Large intestine (tissue), 3 donors: ENCODE measurements at regions not wholly inside any gene's neighbourhood (a gene's known extent, or its start where the extent isn't known, plus 50 kb on each side); places are given as distances from the start of the nearest gene placed in this dataset.

Experiments used
- DNase-seq, 2 donors: peaks; one replicate each; pipeline versions ENCODE4 v3.0.0 to v3.0.0-alpha.2; 2013
- H3K27ac ChIP-seq: one replicate; pipeline ENCODE4 v1.5.1; 2013; ENCODE audit warnings: low read length
- H3K27me3 ChIP-seq: 2 replicates; pipeline ENCODE4 v1.6.1; 2013; ENCODE audit warnings: low read length; ENCODE audit not compliant: control insufficient read depth, insufficient read depth
- H3K36me3 ChIP-seq: 2 replicates; pipeline ENCODE4 v1.6.1; 2013; ENCODE audit warnings: low read length; ENCODE audit not compliant: control insufficient read depth, insufficient read depth
- H3K4me1 ChIP-seq: one replicate; pipeline ENCODE4 v1.6.1; 2013; ENCODE audit warnings: low read length; ENCODE audit not compliant: control insufficient read depth, insufficient read depth
- H3K4me3 ChIP-seq: one replicate; pipeline ENCODE4 v1.5.1; 2013; ENCODE audit warnings: low read length
- H3K9me3 ChIP-seq: one replicate; pipeline ENCODE4 v1.6.1; 2013; ENCODE audit warnings: mild to moderate bottlenecking, low read depth, low read length, moderate library complexity; ENCODE audit not compliant: control insufficient read depth
- WGBS: methylation state at CpG from one replicate; pipeline ENCODE4 v1.1.5; 2013; ENCODE audit warnings: low lambda C conversion rate; ENCODE audit not compliant: insufficient coverage; 5-methylcytosine and 5-hydroxymethylcytosine counted together

GRCh38 chr12:34334953-34335743 lies 312.9 kb downstream of the ALG10 start:
- Histone ChIP-seq H3K36me3 (no peaks in the 10 kb centered on the region), H3K4me1 (no peaks in the 10 kb centered on the region), H3K9me3 (peaks cover 99% of the 10 kb centered on the region), H3K27me3 (no peaks in the 10 kb centered on the region), H3K27ac (no peak overlapping the region), H3K4me3 (no peak overlapping the region)
- no peak for DNase-seq
- 70% methylated on average over 2 of the region's 47 CpGs for WGBS

DNA sequence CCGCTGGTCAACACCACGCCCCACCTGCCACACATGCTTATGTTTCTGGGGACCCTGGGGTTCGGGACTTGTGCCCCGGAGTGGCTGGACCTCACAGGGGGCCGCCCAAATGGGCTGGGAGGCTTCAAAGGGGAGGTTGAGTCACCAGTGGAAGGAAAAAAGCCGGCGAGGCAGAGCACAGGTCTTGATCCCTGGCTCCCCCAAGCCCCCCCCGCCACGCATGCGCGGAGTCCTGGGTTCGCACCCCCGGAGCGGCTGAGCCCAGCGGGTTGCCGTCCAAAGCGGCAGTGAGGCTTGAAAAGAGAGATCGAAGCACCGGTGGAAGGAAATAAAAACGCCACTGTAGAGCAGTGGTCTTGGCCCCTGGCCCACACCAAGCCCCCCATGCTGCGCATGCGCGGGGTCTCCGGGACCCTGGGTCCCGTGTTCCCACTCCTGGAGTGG lies 313.5 kb downstream of the ALG10 start:
- WGBS = 80% methylated on average over 1 of the region's 25 CpGs
- no peak overlapping the region for H3K4me3 ChIP-seq
- no peaks in the 10 kb centered on the region for H3K4me1 ChIP-seq
- no peak overlapping the region for H3K27ac ChIP-seq
- peaks cover 100% of the 10 kb centered on the region for H3K9me3 ChIP-seq
- DNase-seq = no peak
- no peaks in the 10 kb centered on the region for H3K36me3 ChIP-seq
- no peaks in the 10 kb centered on the region for H3K27me3 ChIP-seq

GRCh38 chr12:34336619-34337465 lies 314.5 kb downstream of the ALG10 start:
- H3K27me3 ChIP-seq = no peaks in the 10 kb centered on the region

GRCh38 chr12:34338751-34339150 lies 316.5 kb downstream of the ALG10 start:
- Histone ChIP-seq H3K27ac (no peak overlapping the region), H3K4me3 (no peak overlapping the region), H3K27me3 (no peaks in the 10 kb centered on the region), H3K4me1 (no peaks in the 10 kb centered on the region), H3K9me3 (peaks cover 100% of the 10 kb centered on the region), H3K36me3 (no peaks in the 10 kb centered on the region)
- DNase-seq = no peak
- no CpG with 5 or more reads among the region's 22 CpGs for WGBS

More at GRCh38 chr12:34336619-34337465, 314.5 kb downstream of the ALG10 start:
- no peaks in the 10 kb centered on the region for H3K36me3 ChIP-seq
- WGBS = no CpG with 5 or more reads among the region's 53 CpGs
- no peak overlapping the region for H3K4me3 ChIP-seq
- H3K4me1 ChIP-seq = no peaks in the 10 kb centered on the region
- DNase-seq = no peak
- H3K27ac ChIP-seq = no peak overlapping the region
- peaks cover 100% of the 10 kb centered on the region for H3K9me3 ChIP-seq

DNA sequence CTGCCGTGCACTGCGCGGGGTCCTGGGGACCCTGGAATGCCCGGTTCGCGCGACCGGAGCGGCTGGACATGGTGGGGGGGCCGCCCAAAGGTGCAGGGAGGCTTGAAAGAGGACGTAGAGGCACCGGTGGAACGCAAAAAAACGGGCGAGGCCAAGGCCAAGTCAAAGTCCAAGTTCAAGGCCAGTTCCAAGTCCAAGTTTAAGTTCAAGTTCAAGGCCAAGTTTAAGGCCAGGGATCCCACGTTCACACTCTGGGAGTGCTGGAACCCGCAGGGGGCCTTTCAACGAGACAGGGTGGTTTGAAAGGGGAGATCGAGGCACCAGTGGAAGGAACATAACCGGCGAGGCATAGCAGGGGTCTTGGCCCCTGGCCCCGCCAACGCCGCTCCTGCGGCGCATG lies 317.6 kb downstream of the ALG10 start:
- WGBS = no CpG with 5 or more reads among the region's 26 CpGs
- H3K9me3 ChIP-seq = peaks cover 100% of the 10 kb centered on the region
- no peaks in the 10 kb centered on the region for H3K4me1 ChIP-seq
- no peaks in the 10 kb centered on the region for H3K36me3 ChIP-seq
- no peak overlapping the region for H3K4me3 ChIP-seq
- no peak overlapping the region for H3K27ac ChIP-seq
- no peak for DNase-seq
- H3K27me3 ChIP-seq = no peaks in the 10 kb centered on the region

GRCh38 chr12:34340534-34341361 lies 318.5 kb downstream of the ALG10 start:
- H3K27me3 ChIP-seq = no peaks in the 10 kb centered on the region
- H3K4me3 ChIP-seq = no peak overlapping the region
- H3K9me3 ChIP-seq = peaks cover 100% of the 10 kb centered on the region
- H3K4me1 ChIP-seq = no peaks in the 10 kb centered on the region
- no peaks in the 10 kb centered on the region for H3K36me3 ChIP-seq
- H3K27ac ChIP-seq = no peak overlapping the region
- DNase-seq = no peak
- 50% methylated on average over 2 of the region's 49 CpGs for WGBS

DNA sequence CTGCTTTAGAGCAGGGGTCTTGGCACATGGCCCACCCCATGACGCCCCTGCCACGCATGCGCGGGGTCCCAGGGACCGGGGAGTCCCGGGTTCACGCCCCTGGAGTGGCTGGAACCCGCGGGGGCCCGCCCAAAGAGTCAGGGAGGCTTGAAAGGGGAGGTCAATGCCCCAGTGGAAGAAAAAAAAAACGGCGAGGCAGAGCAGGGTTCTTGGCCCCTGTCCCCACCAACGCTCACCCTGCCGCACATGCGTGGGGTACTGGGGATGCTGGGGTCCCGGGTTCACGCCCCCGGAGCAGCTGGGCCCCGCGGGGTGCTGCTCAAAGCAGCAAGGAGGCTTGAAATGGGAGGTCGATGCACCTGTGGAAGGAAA lies 319.1 kb downstream of the ALG10 start:
- Histone ChIP-seq H3K9me3 (peaks cover 100% of the 10 kb centered on the region), H3K27me3 (no peaks in the 10 kb centered on the region), H3K4me1 (no peaks in the 10 kb centered on the region), H3K27ac (no peak overlapping the region), H3K36me3 (no peaks in the 10 kb centered on the region), H3K4me3 (no peak overlapping the region)
- no CpG with 5 or more reads among the region's 21 CpGs for WGBS
- no peak for DNase-seq

- WGBS = no CpG with 5 or more reads among the region's 25 CpGs
- Histone ChIP-seq H3K27me3 (no peaks in the 10 kb centered on the region), H3K4me1 (no peaks in the 10 kb centered on the region), H3K9me3 (peaks cover 100% of the 10 kb centered on the region), H3K4me3 (no peak overlapping the region), H3K27ac (no peak overlapping the region), H3K36me3 (no peaks in the 10 kb centered on the region)
- no peak for DNase-seq
Observed at GRCh38 chr12:34342048-34342447, 319.8 kb downstream of the ALG10 start.

DNA sequence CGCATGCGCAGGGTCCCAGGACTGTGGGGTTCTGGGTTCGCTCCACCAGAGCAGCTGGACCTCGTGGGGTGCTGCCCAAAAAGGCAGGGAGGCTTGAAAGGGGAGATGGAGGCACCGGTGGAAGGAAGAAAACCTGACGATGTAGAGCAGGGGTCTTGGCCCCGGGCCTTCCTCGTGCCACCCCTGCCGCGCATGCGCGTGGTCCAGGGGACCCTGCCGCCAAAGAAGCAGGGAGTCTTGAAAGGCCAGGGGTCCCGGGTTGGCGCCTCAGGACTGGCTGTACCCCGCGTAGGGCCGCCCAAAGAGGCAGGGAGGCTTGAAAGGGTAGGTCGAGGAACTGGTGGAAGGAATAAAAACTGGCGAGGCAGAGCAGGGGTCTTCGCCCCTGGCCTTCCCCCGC lies 321.0 kb downstream of the ALG10 start:
- Histone ChIP-seq H3K4me3 (no peak overlapping the region), H3K9me3 (peaks cover 100% of the 10 kb centered on the region), H3K4me1 (no peaks in the 10 kb centered on the region), H3K36me3 (no peaks in the 10 kb centered on the region), H3K27me3 (no peaks in the 10 kb centered on the region), H3K27ac (no peak overlapping the region)
- WGBS = no CpG with 5 or more reads among the region's 22 CpGs
- no peak for DNase-seq

DNA sequence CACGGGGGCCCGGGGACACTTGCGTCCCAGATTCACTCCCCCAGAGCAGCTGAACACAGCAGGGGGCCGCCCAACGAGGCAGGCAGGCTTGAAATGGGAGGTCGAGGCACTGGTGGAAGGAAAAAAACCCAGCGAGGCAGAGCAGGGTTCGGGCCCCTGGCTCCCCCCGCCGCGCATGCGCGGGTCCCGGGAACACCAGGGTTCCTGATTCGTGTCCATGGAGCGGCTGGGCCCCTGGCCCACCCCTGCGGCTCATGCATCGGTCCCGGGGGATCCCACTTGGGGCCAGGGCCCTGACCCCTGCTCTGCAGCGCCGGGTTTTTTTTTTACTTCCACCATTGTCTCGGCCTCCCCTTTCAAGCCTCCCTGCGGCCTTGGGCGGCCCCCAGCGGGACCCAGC lies 321.5 kb downstream of the ALG10 start:
- no CpG with 5 or more reads among the region's 25 CpGs for WGBS
- Histone ChIP-seq H3K4me1 (no peaks in the 10 kb centered on the region), H3K9me3 (peaks cover 100% of the 10 kb centered on the region), H3K36me3 (no peaks in the 10 kb centered on the region), H3K27me3 (no peaks in the 10 kb centered on the region), H3K27ac (no peak overlapping the region), H3K4me3 (no peak overlapping the region)
- DNase-seq = no peak
